HepG2 (cell line): ENCODE measurements at regions not wholly inside any gene's neighbourhood (a gene's known extent, or its start where the extent isn't known, plus 50 kb on each side); places are given as distances from the start of the nearest gene placed in this dataset.

Experiments
- ATAC-seq: fragments of 200-7000 bp; cut with Tn5 transposase; 3 replicates; pipeline ENCODE4 v1.9.1; 2020; ENCODE audit warnings: mild to moderate bottlenecking, moderate library complexity
- BruUV-seq: library from RNA; stranded (reverse); fragments of 400-500 nt; replicated peaks from 2 replicates; lab custom pipeline; 2021; lab: Mats Ljungman, UMichigan
- CTCF ChIA-PET: fragments of 300-600 bp; formaldehyde crosslinking; extraction: SDS; loops from one replicate; lab custom pipeline; 2021; ENCODE audit warnings: low total read pairs, inconsistent platforms, low intra/inter-chr PET ratio; lab: Yijun Ruan, JAX
- POLR2A ChIA-PET: fragments of 350-600 bp; sonication (Branson Sonifier 250); formaldehyde crosslinking; loops from one replicate; lab custom pipeline; 2020; ENCODE audit warnings: antibody characterized with exemption, inconsistent platforms; lab: Yijun Ruan, JAX
- DNase-seq: peaks from one replicate; pipeline ENCODE4 v3.0.0-alpha.2; 2015; ENCODE audit warnings: low spot score
- FAIRE-seq: peaks from 3 replicates; lab custom pipeline; 2011; peaks lifted over from hg19 to GRCh38; lab: Jason Lieb, UNC
- H2AFZ ChIP-seq: one replicate; pipeline ENCODE4 v1.6.1; 2011; ENCODE audit warnings: low read length, inconsistent platforms
- H3K27ac ChIP-seq: fragments of 300-600 bp; 3 replicates; pipeline ENCODE4 v1.8.0; 2011; ENCODE audit warnings: mixed run types, mild to moderate bottlenecking, mixed read lengths, low read length, inconsistent platforms; ENCODE audit not compliant: insufficient read depth; ENCODE audit errors: extremely low read length
- H3K27me3 ChIP-seq, 2 experiments: fragments of 200-600 bp in 1 of 2; 2 replicates in 1 of 2; 3 replicates in 1 of 2; pipeline versions ENCODE4 v1.6.0 to v1.8.0; 2011; ENCODE audit warnings: low read length in 2 of 2, mild to moderate bottlenecking in 2 of 2, moderate library complexity in 2 of 2, inconsistent platforms in 1 of 2; ENCODE audit not compliant: insufficient read depth in 2 of 2, control insufficient read depth in 1 of 2
- H3K36me3 ChIP-seq, 2 experiments: fragments of 200-600 bp in 1 of 2; replicated peaks in 1 of 2; 2 replicates in 1 of 2; 3 replicates in 1 of 2; pipeline versions ENCODE4 v1.5.1 to v1.8.0; 2011; ENCODE audit warnings: low read length in 2 of 2, inconsistent platforms in 1 of 2; ENCODE audit not compliant: insufficient read depth in 2 of 2, control insufficient read depth in 1 of 2
- H3K4me1 ChIP-seq: 2 replicates; pipeline ENCODE4 v1.5.1; 2012; ENCODE audit warnings: low read length, inconsistent platforms; ENCODE audit not compliant: insufficient read depth
- H3K4me2 ChIP-seq: 2 replicates; pipeline ENCODE4 v1.6.0; 2011; ENCODE audit warnings: low read depth, low read length, inconsistent platforms
- H3K4me3 ChIP-seq, 3 experiments: fragments of 200-600 bp in 1 of 3; sonication (generic), shearing (Covaris generic) in 1 of 3; replicated peaks in 1 of 3; 2 replicates each; pipeline ENCODE4 v1.5.1; 2011 to 2016; ENCODE audit warnings: low read length in 3 of 3, inconsistent platforms in 2 of 3, low read depth in 2 of 3, mild to moderate bottlenecking in 2 of 3, control low read depth in 1 of 3, mixed read lengths in 1 of 3; ENCODE audit not compliant: insufficient read depth in 1 of 3
- H3K79me2 ChIP-seq: one replicate; pipeline ENCODE4 v1.6.1; 2011; ENCODE audit warnings: low read length, inconsistent platforms; ENCODE audit not compliant: insufficient read depth
- H3K9ac ChIP-seq: 2 replicates; pipeline ENCODE4 v1.6.0; 2011; ENCODE audit warnings: mild to moderate bottlenecking, low read depth, low read length, inconsistent platforms; ENCODE audit not compliant: insufficient read depth
- H3K9me3 ChIP-seq: 2 replicates; pipeline ENCODE4 v1.5.1; 2012; ENCODE audit warnings: mild to moderate bottlenecking, low read length
- H4K20me1 ChIP-seq: 2 replicates; pipeline ENCODE4 v1.6.0; 2011; ENCODE audit warnings: inconsistent platforms, mild to moderate bottlenecking, low read length, moderate library complexity; ENCODE audit not compliant: insufficient read depth
- ATF7 ChIP-seq, 2 experiments: fragments of 450-650 bp in 1 of 2; sonication (generic) in 1 of 2; formaldehyde crosslinking in 1 of 2; IDR thresholded peaks; 2 replicates each; pipeline versions ENCODE4 v1.4.0 to v1.6.1; 2016 to 2020; ENCODE audit warnings: antibody characterized with exemption in 1 of 2, mild to moderate bottlenecking in 1 of 2, missing genetic modification reagents in 1 of 2
- CHD4 ChIP-seq: fragments of 200-600 bp; sonication (generic); IDR thresholded peaks from 2 replicates; pipeline ENCODE4 v1.7.0; 2017; ENCODE audit warnings: mild to moderate bottlenecking, low read length, borderline replicate concordance
- CREB1 ChIP-seq, 2 experiments: fragments of 450-650 bp in 1 of 2; IDR thresholded peaks; 2 replicates each; pipeline ENCODE4 v1.6.1; 2016 to 2017; ENCODE audit warnings: control low read depth in 1 of 2, mild to moderate bottlenecking in 1 of 2, missing compliant biosample characterization in 1 of 2, missing genetic modification characterization in 1 of 2
- HDAC6 ChIP-seq: fragments of 200-600 bp; sonication (generic); IDR thresholded peaks from 2 replicates; pipeline ENCODE4 v1.7.0; 2017; ENCODE audit warnings: mild to moderate bottlenecking, antibody characterized with exemption, low read length, low read depth
- IKZF1 ChIP-seq: fragments of 450-650 bp; IDR thresholded peaks from 2 replicates; pipeline ENCODE4 v1.7.1; 2016
- NFKB2 ChIP-seq: sonication (generic); formaldehyde crosslinking; IDR thresholded peaks from 2 replicates; pipeline ENCODE4 v1.4.0; 2020; ENCODE audit warnings: missing genetic modification reagents, borderline replicate concordance
- PTBP1 ChIP-seq: fragments of 200-400 bp; formaldehyde crosslinking; IDR thresholded peaks from 2 replicates; pipeline ENCODE4 v1.6.1; 2018; ENCODE audit warnings: low read length, low read depth; ENCODE audit not compliant: poor library complexity, severe bottlenecking
- SIN3A ChIP-seq: IDR thresholded peaks from 2 replicates; pipeline ENCODE4 v1.6.1; 2011; ENCODE audit warnings: low read depth, mild to moderate bottlenecking, control low read depth, low read length, borderline replicate concordance
- SNAI1 ChIP-seq: sonication (generic); formaldehyde crosslinking; IDR thresholded peaks from 2 replicates; pipeline ENCODE4 v1.5.0; 2020; ENCODE audit warnings: mild to moderate bottlenecking, missing genetic modification reagents, borderline replicate concordance
- ZNF282 ChIP-seq: fragments of 450-650 bp; IDR thresholded peaks from 2 replicates; pipeline ENCODE4 v1.6.1; 2018; ENCODE audit not compliant: partially characterized antibody
- ZNF446 ChIP-seq: sonication (generic); formaldehyde crosslinking; IDR thresholded peaks from 2 replicates; pipeline ENCODE4 v1.5.0; 2020; ENCODE audit warnings: mild to moderate bottlenecking, missing genetic modification reagents
- ZNF605 ChIP-seq: sonication (generic); formaldehyde crosslinking; IDR thresholded peaks from 2 replicates; pipeline ENCODE4 v1.8.0; 2022; ENCODE audit warnings: mild to moderate bottlenecking, missing genetic modification reagents
- ZNF720 ChIP-seq: sonication (generic); formaldehyde crosslinking; IDR thresholded peaks from 2 replicates; pipeline ENCODE4 v1.4.0; 2020; ENCODE audit warnings: missing genetic modification reagents
- WGBS: methylation state at CpG from one replicate; pipeline ENCODE4 v1.1.6; 2017; ENCODE audit warnings: low lambda C conversion rate; 5-methylcytosine and 5-hydroxymethylcytosine counted together
- in situ Hi-C: cut with HindIII; loops from 2 replicates; pipeline ENCODE4 v1.10.0; 2017; ENCODE audit warnings: low pct_unique_long_range_greater_than_20kb; ENCODE audit not compliant: extremely low pct_ligation_motif_present
- intact Hi-C: fragments of 100-400 bp; cut with micrococcal nuclease; formaldehyde crosslinking; loops from one replicate; pipeline ENCODE4 v1.10.0; 2022; ENCODE audit not compliant: unreplicated experiment

GRCh38 chr5:6308683-6309082 is 69.7 kb downstream of the MED10 start:
- BruUV-seq, result no TSS peak
- in situ Hi-C loops (no loop called here), intact Hi-C loops (no loop called here)
- no peaks in the 10 kb centered on the region for H3K4me1 ChIP-seq
- FAIRE-seq (no peak), ATAC-seq (no peak), DNase-seq (no peak)
- POLR2A ChIA-PET, result no interaction called here
- H3K4me3 ChIP-seq, result no peak overlapping the region
- no peaks in the 10 kb centered on the region for H4K20me1 ChIP-seq
- H3K79me2 ChIP-seq, result no peaks in the 10 kb centered on the region
- no peaks in the 10 kb centered on the region for H3K9me3 ChIP-seq
- 29% methylated on average over 5 of the region's 5 CpGs for WGBS
- TF ChIP-seq ATF7 (IDR thresholded peaks at IDR 0.05) (peak; percentile 36; the same call in 1 of the 2 replicates), ATF7 (CRISPR knock-in tag; IDR thresholded peaks at IDR 0.05) (no peak), CREB1 (IDR thresholded peaks at IDR 0.05) (peak; percentile 97), CREB1 (CRISPR knock-in tag; IDR thresholded peaks at IDR 0.05) (no peak), ZNF282 (peak; percentile 51), ZNF446 (CRISPR knock-in tag) (no peak)
- no peaks in the 10 kb centered on the region for H3K36me3 ChIP-seq
- H2AFZ ChIP-seq, result no peak overlapping the region
- no peaks in the 10 kb centered on the region; a peak in 1 of 5 replicates for H3K27me3 ChIP-seq
- H3K4me2 ChIP-seq, result no peak overlapping the region
- H3K9ac ChIP-seq, result no peak overlapping the region
- CTCF ChIA-PET, result no interaction called here
- no peak overlapping the region for H3K27ac ChIP-seq

DNA sequence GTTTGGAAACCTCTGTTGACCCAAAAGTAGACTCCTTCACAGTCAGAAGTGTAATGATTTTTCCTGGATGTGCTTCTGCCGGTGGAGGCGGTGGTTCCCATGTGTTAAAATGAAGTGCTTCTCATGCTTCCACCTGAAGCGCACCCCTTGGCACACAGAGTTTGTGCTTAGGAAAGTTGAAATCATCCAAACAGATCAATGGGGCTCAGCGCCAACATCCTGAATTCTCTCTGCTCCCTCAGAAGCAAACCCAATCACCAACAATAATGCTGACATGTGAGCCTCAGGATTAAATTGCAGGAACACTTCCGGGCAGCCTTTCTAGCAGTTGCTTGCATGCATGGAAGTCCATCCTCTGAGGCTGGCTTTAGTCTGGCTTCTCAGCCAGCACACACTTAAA is 71.0 kb downstream of the MED10 start:
- no peaks in the 10 kb centered on the region for H3K4me1 ChIP-seq
- H4K20me1 ChIP-seq, result no peaks in the 10 kb centered on the region
- POLR2A ChIA-PET, result no interaction called here
- no peak overlapping the region for H3K4me2 ChIP-seq
- DNase-seq (no peak), ATAC-seq (no peak), FAIRE-seq (no peak)
- no peak overlapping the region for H2AFZ ChIP-seq
- H3K27ac ChIP-seq, result no peak overlapping the region
- no peaks in the 10 kb centered on the region for H3K79me2 ChIP-seq
- no peaks in the 10 kb centered on the region for H3K9me3 ChIP-seq
- in situ Hi-C loops, result no loop called here
- TF ChIP-seq NFKB2 (CRISPR knock-in tag), result no peak
- TF ChIP-seq SNAI1 (CRISPR knock-in tag), result no peak
- TF ChIP-seq CHD4, result no peak
- no peak for TF ChIP-seq IKZF1
- TF ChIP-seq ZNF605 (CRISPR knock-in tag), result no peak
- no peak for TF ChIP-seq HDAC6
- TF ChIP-seq PTBP1, result no peak
- no peak for TF ChIP-seq SIN3A
- no peak for TF ChIP-seq ZNF720 (CRISPR knock-in tag)
- BruUV-seq, result no TSS peak
- no peaks in the 10 kb centered on the region; a peak in 1 of 5 replicates for H3K27me3 ChIP-seq
- intact Hi-C loops, result no loop called here
- H3K9ac ChIP-seq, result no peak overlapping the region
- CTCF ChIA-PET, result no interaction called here
- WGBS, result 10% methylated on average over 4 of the region's 5 CpGs
- H3K36me3 ChIP-seq, result no peaks in the 10 kb centered on the region
- H3K4me3 ChIP-seq, result no peak overlapping the region
